GM12865 (cell line): ENCODE measurements at regions not wholly inside any gene's neighbourhood (a gene's known extent, or its start where the extent isn't known, plus 50 kb on each side); places are given as distances from the start of the nearest gene placed in this dataset.
"Not testable (repeated sequence)": the region's sequence is repeated elsewhere in the genome, so short reads cannot be mapped to it uniquely, and the experiment has no call there.

Source experiments
- DNase-seq: peaks from one replicate; pipeline ENCODE4 v3.0.0; 2010; ENCODE audit warnings: low read depth
- H3K4me3 ChIP-seq: 2 replicates; pipeline ENCODE4 v1.5.1; 2011; ENCODE audit warnings: mild to moderate bottlenecking, low read depth, low read length, control low read depth
- CTCF ChIP-seq: IDR thresholded peaks from 2 replicates; pipeline ENCODE4 v1.5.1; 2011; ENCODE audit warnings: low read length, control low read depth, low read depth, inconsistent platforms; ENCODE audit not compliant: insufficient read depth; ENCODE audit errors: missing control alignments

- no peak overlapping the region for H3K4me3 ChIP-seq
- no peak for TF ChIP-seq CTCF
- no peak for DNase-seq
These were observed 55.1 kb upstream of the SEC24B start for GRCh38 chr4:109378511-109378910.

- no peak overlapping the region for H3K4me3 ChIP-seq
- DNase-seq, result no peak
- no peak for TF ChIP-seq CTCF
These were observed 55.5 kb upstream of the SEC24B start for GRCh38 chr4:109378076-109378475.

GRCh38 chr4:109375778-109376414 lies 57.7 kb upstream of the SEC24B start:
- TF ChIP-seq CTCF, result no peak
- DNase-seq, result no peak
- no peak overlapping the region for H3K4me3 ChIP-seq

DNA sequence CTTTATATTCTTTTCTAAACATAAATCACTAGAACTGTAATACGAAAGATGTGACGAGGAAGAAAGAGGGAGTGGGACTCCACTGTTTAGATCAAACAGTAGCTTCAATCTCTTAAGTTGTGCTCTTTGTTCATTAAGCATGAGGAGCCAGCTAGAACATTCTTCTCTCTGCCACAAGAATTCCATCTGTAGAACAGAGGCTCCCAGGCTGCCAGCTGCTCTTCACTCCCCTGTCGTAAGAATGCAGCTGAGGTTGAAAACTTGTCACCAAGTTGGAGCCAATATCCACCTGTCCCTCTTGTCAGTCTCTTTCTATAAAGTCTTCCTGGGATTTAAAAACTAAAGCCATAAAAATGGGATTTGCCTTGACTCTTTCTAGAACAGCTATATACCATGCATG lies 65.0 kb upstream of the SEC24B start:
- no peak for TF ChIP-seq CTCF
- H3K4me3 ChIP-seq, result no peak overlapping the region
- DNase-seq, result no peak

GRCh38 chr4:109365939-109366338 lies 63.5 kb upstream of the COL25A1 start:
- no peak overlapping the region for H3K4me3 ChIP-seq
- no peak for DNase-seq
- no peak for TF ChIP-seq CTCF

DNA sequence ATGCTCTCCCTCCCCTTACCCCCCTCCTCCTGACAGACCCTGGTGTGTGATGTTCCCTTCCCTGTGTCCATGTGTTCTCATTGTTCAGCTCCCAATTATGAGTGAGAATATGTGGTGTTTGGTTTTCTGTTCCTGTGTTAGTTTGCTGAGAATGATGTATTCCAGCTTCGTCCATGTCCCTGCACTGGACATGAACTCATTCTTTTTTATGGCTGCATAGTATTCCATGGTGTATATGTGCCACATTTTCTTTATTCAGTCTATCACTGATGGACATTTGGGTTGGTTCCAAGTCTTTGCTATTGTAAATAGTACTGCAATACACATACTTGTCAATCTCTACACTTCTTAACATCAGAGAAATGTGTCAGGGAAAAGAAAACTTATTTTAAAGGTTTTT lies 62.8 kb upstream of the COL25A1 start:
- DNase-seq, H3K4me3 ChIP-seq: not testable (repeated sequence)

GRCh38 chr4:109359040-109359646 lies 56.7 kb upstream of the COL25A1 start:
- no peak overlapping the region for H3K4me3 ChIP-seq
- no peak for TF ChIP-seq CTCF
- DNase-seq, result peak; percentile 51
